ENCODE measurements at regions not wholly inside any gene's neighbourhood (a gene's known extent, or its start where the extent isn't known, plus 50 kb on each side); places are given as distances from the start of the nearest gene placed in this dataset.

DNA sequence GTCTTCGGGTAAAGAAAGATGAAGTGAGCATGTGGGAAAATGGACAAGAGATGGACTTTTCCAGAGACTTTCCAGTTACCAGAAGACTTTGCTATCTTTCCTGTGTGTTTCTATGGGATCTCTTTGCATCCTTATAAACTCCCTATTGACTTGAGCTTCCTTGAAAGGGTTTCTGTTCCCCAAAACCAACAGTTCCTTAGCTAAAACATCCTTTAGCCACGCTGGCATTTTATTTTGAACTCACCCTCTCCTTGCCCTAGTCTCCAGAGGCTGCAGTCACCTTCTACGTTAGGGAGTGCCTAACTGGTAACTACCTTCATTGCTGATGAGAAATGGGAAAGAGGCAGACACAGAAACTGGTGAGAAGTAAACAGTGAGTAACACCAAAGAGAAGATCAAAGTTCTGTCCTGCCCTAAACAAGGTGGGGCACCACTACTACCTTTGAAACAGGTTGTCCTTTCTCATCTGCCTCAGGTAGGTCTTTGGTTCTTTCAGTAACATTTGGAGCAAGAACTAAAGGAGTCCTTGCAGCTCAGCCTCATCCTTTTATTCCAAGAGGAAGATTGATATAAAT is 402.9 kb downstream of the ENC1 start:
- Histone ChIP-seq H3K4me2 (no peak overlapping the region), H3K27me3 (no peaks in the 10 kb centered on the region), H3K27ac (no peak overlapping the region), H3K36me3 (no peaks in the 10 kb centered on the region), H3K9ac (no peak overlapping the region), H4K20me1 (no peaks in the 10 kb centered on the region), H3K9me3 (no peaks in the 10 kb centered on the region), H3K4me3 (no peak overlapping the region), H3K4me1 (no peaks in the 10 kb centered on the region)
- TF ChIP-seq Cebpa-rat (IDR thresholded peaks at IDR 0.05) = no peak

DNA sequence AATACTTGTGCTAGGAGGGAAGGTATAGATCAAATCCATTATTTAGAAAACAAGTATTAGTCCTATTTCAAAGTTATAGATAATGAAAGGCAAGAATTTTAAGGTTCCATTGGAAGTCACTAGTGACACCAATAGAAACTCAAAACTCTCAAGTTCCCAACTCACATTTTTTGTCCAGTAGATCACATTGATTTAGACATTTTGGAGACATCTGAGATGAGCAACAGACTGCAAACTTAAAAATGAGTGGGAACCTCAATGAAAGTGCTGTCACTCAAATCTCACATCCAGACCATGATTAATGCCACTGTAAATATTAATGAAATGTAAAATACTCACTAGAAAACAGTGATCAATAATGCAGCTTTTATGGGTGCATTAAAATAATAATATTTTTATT is 405.0 kb downstream of the ENC1 start:
- H3K27me3 ChIP-seq = no peaks in the 10 kb centered on the region
- TF ChIP-seq Cebpa-rat (IDR thresholded peaks at IDR 0.05) = no peak
- H3K4me2 ChIP-seq = no peak overlapping the region
- no peaks in the 10 kb centered on the region for H4K20me1 ChIP-seq
- H3K27ac ChIP-seq = no peak overlapping the region
- no peaks in the 10 kb centered on the region for H3K36me3 ChIP-seq
- no peaks in the 10 kb centered on the region for H3K9me3 ChIP-seq
- H3K4me1 ChIP-seq = no peaks in the 10 kb centered on the region
- H3K9ac ChIP-seq = no peak overlapping the region
- no peak overlapping the region for H3K4me3 ChIP-seq

- H3K9me3 ChIP-seq = no peaks in the 10 kb centered on the region
- H3K4me1 ChIP-seq = no peaks in the 10 kb centered on the region
- H3K9ac ChIP-seq = no peak overlapping the region
- no peak overlapping the region for H3K4me2 ChIP-seq
- H3K4me3 ChIP-seq = no peak overlapping the region
- TF ChIP-seq Cebpa-rat (IDR thresholded peaks at IDR 0.05) = no peak
- H4K20me1 ChIP-seq = no peaks in the 10 kb centered on the region
- H3K36me3 ChIP-seq = no peaks in the 10 kb centered on the region
- H3K27ac ChIP-seq = no peak overlapping the region
- H3K27me3 ChIP-seq = no peaks in the 10 kb centered on the region
Measured at GRCh38 chr5:74233571-74233970, 407.0 kb downstream of the ENC1 start.

GRCh38 chr5:74233091-74233490 is 407.4 kb downstream of the ENC1 start:
- Histone ChIP-seq H3K27ac (no peak overlapping the region), H3K4me3 (no peak overlapping the region), H3K4me2 (no peak overlapping the region), H3K27me3 (no peaks in the 10 kb centered on the region), H3K36me3 (no peaks in the 10 kb centered on the region), H3K9ac (no peak overlapping the region), H3K9me3 (no peaks in the 10 kb centered on the region), H3K4me1 (no peaks in the 10 kb centered on the region), H4K20me1 (no peaks in the 10 kb centered on the region)
- no peak for TF ChIP-seq Cebpa-rat (IDR thresholded peaks at IDR 0.05)

DNA sequence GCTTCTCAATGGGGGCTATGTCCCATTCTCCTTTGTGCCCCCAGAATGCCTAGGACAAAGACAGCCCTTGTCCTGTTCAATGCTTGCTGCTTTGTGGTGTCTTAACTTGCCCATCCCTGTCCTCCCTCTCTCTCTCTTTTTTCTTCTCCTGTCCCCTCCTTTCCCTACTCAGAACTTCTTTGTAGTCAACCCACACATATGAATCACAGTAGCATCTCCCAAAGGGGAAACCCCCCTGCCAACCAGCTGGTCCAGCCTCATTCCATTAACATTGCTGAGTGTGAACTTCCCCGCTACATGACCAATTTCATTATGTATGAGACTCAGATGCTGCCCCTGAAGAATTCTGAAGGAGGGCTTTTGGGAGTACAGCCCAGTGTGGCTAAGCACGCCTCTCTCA is 408.3 kb downstream of the ENC1 start:
- TF ChIP-seq Cebpa-rat (IDR thresholded peaks at IDR 0.05) = no peak
- H3K27ac ChIP-seq = no peak overlapping the region
- H3K4me1 ChIP-seq = no peaks in the 10 kb centered on the region
- no peaks in the 10 kb centered on the region for H4K20me1 ChIP-seq
- H3K36me3 ChIP-seq = no peaks in the 10 kb centered on the region
- no peak overlapping the region for H3K4me2 ChIP-seq
- H3K27me3 ChIP-seq = no peaks in the 10 kb centered on the region
- no peaks in the 10 kb centered on the region for H3K9me3 ChIP-seq
- H3K4me3 ChIP-seq = no peak overlapping the region
- H3K9ac ChIP-seq = no peak overlapping the region

DNA sequence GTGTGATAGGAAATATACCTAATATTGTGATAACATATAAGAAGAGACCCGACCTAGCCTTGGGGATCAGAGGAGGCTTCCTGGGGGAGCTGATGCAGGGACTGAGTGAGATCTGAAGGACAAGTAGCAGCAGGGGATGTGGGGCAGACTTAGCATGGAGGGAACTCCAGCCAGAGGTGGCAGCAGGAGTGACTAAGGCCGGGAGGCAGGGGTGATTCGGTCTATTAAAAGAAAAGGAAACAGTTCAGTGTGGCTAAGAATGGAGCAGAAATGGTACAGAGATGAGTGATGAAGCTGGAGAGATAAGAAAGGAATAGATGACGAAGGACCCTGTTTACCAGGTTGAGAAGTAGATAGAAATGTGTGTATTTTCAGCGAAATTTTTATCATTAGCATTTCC is 408.8 kb downstream of the ENC1 start:
- Histone ChIP-seq H3K9me3 (no peaks in the 10 kb centered on the region), H3K4me2 (no peak overlapping the region), H3K4me1 (no peaks in the 10 kb centered on the region), H3K36me3 (no peaks in the 10 kb centered on the region), H3K27me3 (no peaks in the 10 kb centered on the region), H3K4me3 (no peak overlapping the region), H3K9ac (no peak overlapping the region), H3K27ac (no peak overlapping the region), H4K20me1 (no peaks in the 10 kb centered on the region)
- no peak for TF ChIP-seq Cebpa-rat (IDR thresholded peaks at IDR 0.05)

- Histone ChIP-seq H4K20me1 (no peaks in the 10 kb centered on the region), H3K36me3 (no peaks in the 10 kb centered on the region), H3K4me2 (no peak overlapping the region), H3K27me3 (no peaks in the 10 kb centered on the region), H3K27ac (no peak overlapping the region), H3K9me3 (peaks cover 4% of the 10 kb centered on the region; the same call in 1 of the 2 replicates), H3K4me1 (no peaks in the 10 kb centered on the region), H3K9ac (no peak overlapping the region), H3K4me3 (no peak overlapping the region)
- TF ChIP-seq Cebpa-rat (IDR thresholded peaks at IDR 0.05) = no peak
Measured at GRCh38 chr5:74226716-74227485, 413.6 kb downstream of the ENC1 start.

GRCh38 chr5:74225587-74225986 is 414.9 kb downstream of the ENC1 start:
- no peak for TF ChIP-seq Cebpa-rat (IDR thresholded peaks at IDR 0.05)
- Histone ChIP-seq H3K36me3 (no peaks in the 10 kb centered on the region), H3K27me3 (no peaks in the 10 kb centered on the region), H3K9ac (no peak overlapping the region), H4K20me1 (no peaks in the 10 kb centered on the region), H3K27ac (no peak overlapping the region), H3K4me1 (no peaks in the 10 kb centered on the region), H3K4me2 (no peak overlapping the region), H3K4me3 (no peak overlapping the region), H3K9me3 (peaks cover 4% of the 10 kb centered on the region; the same call in 1 of the 2 replicates)

DNA sequence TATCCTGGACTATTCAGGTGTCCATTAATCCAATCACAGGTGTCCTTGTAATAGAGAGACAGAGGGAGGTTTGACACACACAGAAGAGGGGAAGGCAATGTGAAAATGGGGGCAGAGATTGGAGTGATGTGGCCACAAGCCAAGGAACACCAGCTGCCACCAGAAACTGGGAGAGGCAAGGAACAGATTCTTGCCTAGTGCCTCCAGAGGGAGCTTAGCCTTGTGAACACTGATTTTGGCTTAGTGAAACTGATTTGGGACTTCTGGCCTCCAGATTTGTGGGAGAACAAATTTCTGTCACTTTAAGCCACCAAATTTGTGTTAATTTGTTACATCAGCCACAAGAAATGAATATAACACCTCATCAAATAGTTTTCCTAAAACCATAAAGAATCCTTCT is 416.2 kb downstream of the ENC1 start:
- Histone ChIP-seq H3K4me1 (no peaks in the 10 kb centered on the region), H3K4me3 (no peak overlapping the region), H3K27ac (no peak overlapping the region), H3K27me3 (no peaks in the 10 kb centered on the region), H4K20me1 (no peaks in the 10 kb centered on the region), H3K4me2 (no peak overlapping the region), H3K9me3 (peaks cover 11% of the 10 kb centered on the region; the same call in 1 of the 2 replicates), H3K9ac (no peak overlapping the region), H3K36me3 (no peaks in the 10 kb centered on the region)
- TF ChIP-seq Cebpa-rat (IDR thresholded peaks at IDR 0.05) = no peak

DNA sequence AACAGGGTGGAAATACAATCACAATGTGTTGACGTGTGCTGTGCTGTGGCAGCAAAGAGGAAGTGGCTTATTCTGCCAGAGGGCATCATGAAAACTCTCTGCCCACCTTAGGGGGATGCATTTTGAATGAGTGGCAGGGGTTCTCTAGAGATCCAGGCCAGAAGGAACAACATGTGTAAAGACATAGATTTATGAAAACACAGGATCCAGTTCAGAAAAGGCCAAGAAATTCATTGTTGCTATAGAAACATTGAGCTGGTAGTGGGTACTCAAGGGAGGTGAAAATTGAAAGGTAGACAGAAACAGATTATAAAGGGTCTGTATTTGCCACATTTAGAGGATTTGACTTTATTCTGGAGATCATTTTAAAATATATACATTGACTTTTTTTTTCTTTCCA is 417.7 kb downstream of the ENC1 start:
- Histone ChIP-seq H3K4me1 (no peaks in the 10 kb centered on the region), H3K9ac (no peak overlapping the region), H3K27ac (no peak overlapping the region), H3K36me3 (no peaks in the 10 kb centered on the region), H3K4me2 (no peak overlapping the region), H3K4me3 (no peak overlapping the region), H3K27me3 (no peaks in the 10 kb centered on the region), H3K9me3 (peaks cover 11% of the 10 kb centered on the region; the same call in 1 of the 2 replicates), H4K20me1 (no peaks in the 10 kb centered on the region)
- no peak for TF ChIP-seq Cebpa-rat (IDR thresholded peaks at IDR 0.05)
